K562 (cell line): ENCODE measurements at regions not wholly inside any gene's neighbourhood (a gene's known extent, or its start where the extent isn't known, plus 50 kb on each side); places are given as distances from the start of the nearest gene placed in this dataset.

Experiments
- ARNT ChIP-seq, 2 experiments: fragments of 450-650 bp; IDR thresholded peaks; 2 replicates each; pipeline ENCODE4 v1.6.1; 2016; ENCODE audit warnings: mild to moderate bottlenecking in 1 of 2
- E2F4 ChIP-seq: sonication (generic); formaldehyde crosslinking; IDR thresholded peaks from 2 replicates; pipeline ENCODE4 v1.8.0; 2022; ENCODE audit warnings: mild to moderate bottlenecking, low read depth, missing genetic modification reagents
- FOXJ2 ChIP-seq: fragments of 200-800 bp; sonication (Bioruptor generic); IDR thresholded peaks from 2 replicates; pipeline ENCODE4 v1.6.1; 2016; ENCODE audit warnings: missing genetic modification characterization, missing compliant biosample characterization
- PPARD ChIP-seq: fragments of 250-450 bp; sonication (Bioruptor Pico); IDR thresholded peaks from 2 replicates; pipeline ENCODE4 v1.8.0; 2022; ENCODE audit warnings: inconsistent platforms, mild to moderate bottlenecking, moderate library complexity
- REST ChIP-seq, 2 experiments: fragments of 450-650 bp; formaldehyde crosslinking in 1 of 2; IDR thresholded peaks; 2 replicates each; pipeline versions ENCODE4 v1.4.0 to v1.6.1; 2014 to 2020; ENCODE audit warnings: mild to moderate bottlenecking in 2 of 2, borderline replicate concordance in 1 of 2, low read depth in 1 of 2
- SAFB2 ChIP-seq: fragments of 200-400 bp; formaldehyde crosslinking; IDR thresholded peaks from 2 replicates; pipeline ENCODE4 v1.6.1; 2018; ENCODE audit warnings: borderline replicate concordance, low read length, low read depth, moderate library complexity; ENCODE audit not compliant: severe bottlenecking
- SMAD1 ChIP-seq: fragments of 150-350 bp; IDR thresholded peaks from 2 replicates; pipeline ENCODE4 v1.6.1; 2014; ENCODE audit warnings: low read length, low read depth; ENCODE audit not compliant: partially characterized antibody
- TBP ChIP-seq: optimal IDR thresholded peaks from 2 replicates; pipeline ENCODE3; 2011; ENCODE audit warnings: low read depth, low read length, improper control_type of control experiment
- TGIF2 ChIP-seq: sonication (generic); formaldehyde crosslinking; IDR thresholded peaks from 2 replicates; pipeline ENCODE4 v1.8.1; 2022; ENCODE audit warnings: mild to moderate bottlenecking, missing genetic modification reagents, moderate library complexity
- ZBTB17 ChIP-seq: fragments of 450-650 bp; formaldehyde crosslinking; IDR thresholded peaks from 2 replicates; pipeline ENCODE4 v1.4.0; 2020; ENCODE audit warnings: mild to moderate bottlenecking
- ZFX ChIP-seq: sonication (generic); formaldehyde crosslinking; IDR thresholded peaks from 2 replicates; pipeline ENCODE4 v1.8.0; 2022; ENCODE audit warnings: mild to moderate bottlenecking, missing genetic modification reagents, moderate library complexity
- ZNF766 ChIP-seq: fragments of 200-800 bp; sonication (Bioruptor generic); conservative IDR thresholded peaks from 2 replicates; pipeline ENCODE4 v1.6.1; 2016; ENCODE audit warnings: missing genetic modification characterization, missing compliant biosample characterization
- TF ChIP-seq, protein P1 (sequence below): fragments of 250-450 bp; sonication (Bioruptor Pico); IDR thresholded peaks from 2 replicates; pipeline ENCODE4 v1.4.0; 2020; ENCODE audit warnings: mild to moderate bottlenecking, moderate library complexity
- TF ChIP-seq, protein P2 (sequence below): fragments of 450-650 bp; IDR thresholded peaks from 2 replicates; pipeline ENCODE4 v1.7.0; 2016; ENCODE audit warnings: borderline replicate concordance

GRCh38 chr2:39492095-39492590 is 55.1 kb upstream of the MAP4K3 start (continued):
- no peak for TF ChIP-seq REST (IDR thresholded peaks at IDR 0.05; ENCODE audit: borderline replicate concordance)
- no peak for TF ChIP-seq REST (CRISPR knock-in tag; IDR thresholded peaks at IDR 0.05; ENCODE audit: low read depth)
- no peak for TF ChIP-seq SAFB2
- TF ChIP-seq TGIF2 (CRISPR knock-in tag): no peak
- no peak for TF ChIP-seq ZBTB17 (CRISPR knock-in tag)
- TF ChIP-seq, protein P1, sequence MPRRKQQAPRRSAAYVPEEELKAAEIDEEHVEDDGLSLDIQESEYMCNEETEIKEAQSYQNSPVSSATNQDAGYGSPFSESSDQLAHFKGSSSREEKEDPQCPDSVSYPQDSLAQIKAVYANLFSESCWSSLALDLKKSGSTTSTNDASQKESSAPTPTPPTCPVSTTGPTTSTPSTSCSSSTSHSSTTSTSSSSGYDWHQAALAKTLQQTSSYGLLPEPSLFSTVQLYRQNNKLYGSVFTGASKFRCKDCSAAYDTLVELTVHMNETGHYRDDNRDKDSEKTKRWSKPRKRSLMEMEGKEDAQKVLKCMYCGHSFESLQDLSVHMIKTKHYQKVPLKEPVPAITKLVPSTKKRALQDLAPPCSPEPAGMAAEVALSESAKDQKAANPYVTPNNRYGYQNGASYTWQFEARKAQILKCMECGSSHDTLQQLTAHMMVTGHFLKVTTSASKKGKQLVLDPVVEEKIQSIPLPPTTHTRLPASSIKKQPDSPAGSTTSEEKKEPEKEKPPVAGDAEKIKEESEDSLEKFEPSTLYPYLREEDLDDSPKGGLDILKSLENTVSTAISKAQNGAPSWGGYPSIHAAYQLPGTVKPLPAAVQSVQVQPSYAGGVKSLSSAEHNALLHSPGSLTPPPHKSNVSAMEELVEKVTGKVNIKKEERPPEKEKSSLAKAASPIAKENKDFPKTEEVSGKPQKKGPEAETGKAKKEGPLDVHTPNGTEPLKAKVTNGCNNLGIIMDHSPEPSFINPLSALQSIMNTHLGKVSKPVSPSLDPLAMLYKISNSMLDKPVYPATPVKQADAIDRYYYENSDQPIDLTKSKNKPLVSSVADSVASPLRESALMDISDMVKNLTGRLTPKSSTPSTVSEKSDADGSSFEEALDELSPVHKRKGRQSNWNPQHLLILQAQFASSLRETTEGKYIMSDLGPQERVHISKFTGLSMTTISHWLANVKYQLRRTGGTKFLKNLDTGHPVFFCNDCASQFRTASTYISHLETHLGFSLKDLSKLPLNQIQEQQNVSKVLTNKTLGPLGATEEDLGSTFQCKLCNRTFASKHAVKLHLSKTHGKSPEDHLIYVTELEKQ (CRISPR knock-in tag): no peak
- no peak for TF ChIP-seq FOXJ2
- no peak for TF ChIP-seq ZFX (CRISPR knock-in tag)
- no peak for TF ChIP-seq PPARD
- no peak for TF ChIP-seq ARNT (IDR thresholded peaks at IDR 0.05)
- TF ChIP-seq, protein P2, sequence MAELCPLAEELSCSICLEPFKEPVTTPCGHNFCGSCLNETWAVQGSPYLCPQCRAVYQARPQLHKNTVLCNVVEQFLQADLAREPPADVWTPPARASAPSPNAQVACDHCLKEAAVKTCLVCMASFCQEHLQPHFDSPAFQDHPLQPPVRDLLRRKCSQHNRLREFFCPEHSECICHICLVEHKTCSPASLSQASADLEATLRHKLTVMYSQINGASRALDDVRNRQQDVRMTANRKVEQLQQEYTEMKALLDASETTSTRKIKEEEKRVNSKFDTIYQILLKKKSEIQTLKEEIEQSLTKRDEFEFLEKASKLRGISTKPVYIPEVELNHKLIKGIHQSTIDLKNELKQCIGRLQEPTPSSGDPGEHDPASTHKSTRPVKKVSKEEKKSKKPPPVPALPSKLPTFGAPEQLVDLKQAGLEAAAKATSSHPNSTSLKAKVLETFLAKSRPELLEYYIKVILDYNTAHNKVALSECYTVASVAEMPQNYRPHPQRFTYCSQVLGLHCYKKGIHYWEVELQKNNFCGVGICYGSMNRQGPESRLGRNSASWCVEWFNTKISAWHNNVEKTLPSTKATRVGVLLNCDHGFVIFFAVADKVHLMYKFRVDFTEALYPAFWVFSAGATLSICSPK: no peak
- no peak for TF ChIP-seq SMAD1
- no peak for TF ChIP-seq TBP
- no peak for TF ChIP-seq ZNF766
- TF ChIP-seq E2F4 (CRISPR knock-in tag): no peak
